Smooth muscle cell of the brain vasculature (primary cell): ENCODE measurements at regions not wholly inside any gene's neighbourhood (a gene's known extent, or its start where the extent isn't known, plus 50 kb on each side); places are given as distances from the start of the nearest gene placed in this dataset.

Experiments used
- DNase-seq: peaks from one replicate; pipeline ENCODE4 v3.0.0-alpha.2; 2012; ENCODE audit warnings: low read depth, low spot score

GRCh38 chr22:27273853-27274252 lies 527.7 kb downstream of the MN1 start:
- DNase-seq: no peak

DNA sequence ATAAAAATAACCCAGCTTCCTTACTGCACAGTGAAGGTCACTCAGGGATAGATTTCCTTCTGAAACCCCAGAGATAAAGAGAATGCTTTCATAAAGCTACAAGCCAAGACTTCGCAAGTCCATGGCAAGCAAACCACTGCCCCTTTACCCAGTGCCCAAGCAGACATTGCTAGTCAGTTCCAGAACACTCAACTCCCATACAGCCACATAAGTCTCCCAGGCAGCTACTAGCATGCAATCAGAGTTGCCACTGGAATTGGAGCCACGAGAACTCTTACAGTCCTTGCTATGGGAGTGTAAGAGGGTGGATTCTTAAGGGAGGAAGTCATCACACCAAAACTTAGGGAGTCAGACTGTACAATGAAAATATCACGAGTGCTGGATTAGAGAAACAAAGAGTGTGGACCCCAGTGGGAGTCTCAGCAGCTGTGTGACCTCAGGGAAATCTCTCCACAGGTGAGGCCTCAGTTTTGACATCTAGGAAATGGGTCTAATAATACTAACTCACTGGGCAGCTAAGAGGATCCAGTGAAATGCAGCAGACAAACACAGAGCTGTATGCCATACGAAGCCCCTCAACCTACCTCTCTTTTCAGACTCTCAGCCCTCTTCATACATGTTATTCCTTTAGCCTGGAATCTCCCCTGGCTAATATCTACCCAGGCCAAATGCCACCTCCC lies 526.6 kb downstream of the MN1 start:
- no peak for DNase-seq

- no peak for DNase-seq
These were observed 522.6 kb downstream of the MN1 start for GRCh38 chr22:27278946-27279345.

DNA sequence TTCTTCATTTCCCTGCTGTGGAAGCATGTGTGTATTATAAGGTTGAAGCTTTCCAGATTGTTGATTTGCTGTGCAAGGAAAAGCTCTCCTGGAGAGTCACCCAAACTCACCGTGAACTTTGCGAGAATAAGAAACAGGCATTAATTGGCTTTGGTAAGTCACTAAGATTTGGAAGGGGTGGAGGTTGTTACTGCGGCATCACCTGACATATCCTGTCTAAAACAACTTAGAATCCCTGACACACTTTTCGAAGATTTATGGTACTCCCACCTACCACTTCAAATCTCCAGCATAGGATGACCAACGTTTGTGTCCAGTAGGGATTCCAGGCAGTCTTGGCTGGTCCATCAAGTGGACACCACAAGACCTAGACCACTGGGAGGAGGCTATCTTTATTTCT lies 518.3 kb downstream of the MN1 start:
- no peak for DNase-seq

GRCh38 chr22:27283714-27284113 lies 517.8 kb downstream of the MN1 start:
- DNase-seq: no peak

DNA sequence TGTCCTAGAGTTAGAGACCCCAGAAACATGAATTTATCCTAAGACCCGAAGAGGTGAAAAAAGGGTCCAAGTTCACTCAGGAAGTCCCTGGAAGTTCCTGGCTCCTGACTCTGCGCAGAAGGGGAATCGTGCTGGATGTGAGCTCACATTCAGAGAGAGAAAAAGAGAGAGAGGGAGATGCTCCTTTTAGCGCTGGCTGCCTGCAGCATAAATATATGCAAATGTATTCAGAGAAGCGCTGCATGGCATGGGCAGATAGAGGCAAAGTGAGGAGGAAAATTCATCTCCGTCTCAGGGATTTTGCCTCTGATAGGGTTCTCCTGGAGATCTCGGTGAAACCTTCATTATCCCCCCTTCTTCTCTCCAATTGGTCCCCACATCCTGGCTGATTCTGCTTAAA lies 517.2 kb downstream of the MN1 start:
- no peak for DNase-seq

DNA sequence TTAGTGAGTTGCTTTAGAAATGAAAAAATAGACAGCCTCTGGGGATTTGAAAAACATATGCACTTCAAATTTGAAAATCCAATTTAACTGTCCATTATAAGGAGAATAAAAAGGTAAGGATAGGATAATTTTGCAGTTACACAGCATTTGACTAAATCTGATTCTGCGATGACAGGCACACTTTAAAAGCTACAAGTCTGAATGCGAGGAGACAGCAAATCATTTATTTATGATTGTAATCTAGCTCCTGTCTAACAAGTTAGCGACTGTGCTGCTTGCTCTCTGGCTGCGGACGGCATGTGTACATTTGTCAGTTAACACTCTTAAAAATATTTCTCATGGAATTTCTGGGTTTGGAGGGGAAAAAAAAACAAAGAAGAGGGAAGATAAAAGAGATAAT lies 514.8 kb downstream of the MN1 start:
- DNase-seq: no peak

DNA sequence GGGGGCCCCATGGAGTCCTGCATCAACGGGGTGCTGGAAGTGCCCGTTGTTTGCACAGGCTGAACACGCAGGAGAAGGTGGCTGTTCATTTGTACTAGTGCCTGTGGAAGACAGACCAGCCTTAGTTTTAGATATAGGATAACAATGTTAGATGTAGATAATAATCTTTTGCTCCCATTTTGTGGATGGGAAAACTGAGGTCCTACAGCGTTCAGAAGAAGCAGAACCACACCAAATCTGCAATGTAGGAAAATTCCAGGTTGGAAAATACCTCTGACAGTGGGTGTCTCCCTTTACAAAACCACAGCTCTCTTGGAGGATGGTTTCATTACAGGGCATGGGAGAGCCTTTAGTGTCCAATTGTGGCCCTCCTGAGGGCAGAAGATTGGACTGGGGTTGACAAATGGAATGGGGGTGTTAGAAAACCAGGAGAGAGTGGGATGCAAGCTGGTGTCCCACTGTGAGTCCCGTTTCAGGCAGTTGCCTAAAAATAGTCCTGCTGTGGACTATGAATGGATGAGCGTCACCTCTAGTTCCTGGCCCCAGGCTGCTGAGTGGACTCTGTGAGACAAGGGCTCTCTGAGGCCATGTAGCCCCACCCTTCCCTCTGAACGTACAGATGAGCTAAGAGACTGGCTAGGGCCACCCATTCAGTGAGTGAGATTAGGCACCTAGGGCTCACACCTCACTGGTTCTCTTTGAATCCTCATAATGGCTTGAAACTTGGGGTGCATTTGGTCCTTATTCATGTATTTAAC lies 508.8 kb downstream of the MN1 start:
- DNase-seq: no peak

- DNase-seq: no peak
These were observed 507.7 kb downstream of the MN1 start for GRCh38 chr22:27293721-27294445.

DNA sequence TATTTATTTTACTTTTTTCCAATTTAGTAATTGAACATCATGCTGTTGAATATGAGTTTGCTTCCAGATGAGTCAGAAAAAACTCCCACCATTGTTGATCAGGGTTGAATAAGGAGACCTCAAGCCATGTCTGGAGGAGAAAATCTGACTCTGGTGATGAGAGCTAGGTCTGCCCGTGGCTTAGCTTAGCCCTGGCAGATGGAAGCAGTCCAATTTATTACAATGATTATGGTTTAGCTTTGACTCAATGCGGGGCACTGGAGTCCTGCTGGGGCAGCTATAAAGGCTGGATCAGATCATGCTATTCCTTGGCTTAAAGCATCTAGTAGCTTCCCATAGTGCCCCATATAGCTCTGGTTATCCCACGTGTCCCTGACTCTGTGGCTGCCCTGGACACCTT lies 506.5 kb downstream of the MN1 start:
- DNase-seq: no peak

DNA sequence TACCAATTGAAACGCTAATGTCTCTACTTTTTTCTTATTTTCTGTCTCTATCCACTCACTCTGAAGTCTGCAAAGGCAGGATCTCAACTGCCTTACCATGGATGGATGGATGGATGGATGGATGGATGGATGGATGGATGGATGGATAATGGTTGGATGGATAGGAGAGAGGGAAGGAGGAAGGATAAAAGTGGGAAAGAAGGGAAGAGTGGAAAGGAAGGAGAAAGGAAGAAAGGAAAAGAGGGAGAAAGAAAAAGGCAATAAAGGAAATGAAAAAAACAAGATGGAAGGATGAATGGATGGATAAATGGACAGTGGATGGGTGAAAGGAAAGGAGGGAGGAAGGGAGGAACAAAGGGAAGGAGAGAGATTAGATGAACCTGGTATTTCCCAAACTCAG lies 506.0 kb downstream of the MN1 start:
- DNase-seq: no peak

DNA sequence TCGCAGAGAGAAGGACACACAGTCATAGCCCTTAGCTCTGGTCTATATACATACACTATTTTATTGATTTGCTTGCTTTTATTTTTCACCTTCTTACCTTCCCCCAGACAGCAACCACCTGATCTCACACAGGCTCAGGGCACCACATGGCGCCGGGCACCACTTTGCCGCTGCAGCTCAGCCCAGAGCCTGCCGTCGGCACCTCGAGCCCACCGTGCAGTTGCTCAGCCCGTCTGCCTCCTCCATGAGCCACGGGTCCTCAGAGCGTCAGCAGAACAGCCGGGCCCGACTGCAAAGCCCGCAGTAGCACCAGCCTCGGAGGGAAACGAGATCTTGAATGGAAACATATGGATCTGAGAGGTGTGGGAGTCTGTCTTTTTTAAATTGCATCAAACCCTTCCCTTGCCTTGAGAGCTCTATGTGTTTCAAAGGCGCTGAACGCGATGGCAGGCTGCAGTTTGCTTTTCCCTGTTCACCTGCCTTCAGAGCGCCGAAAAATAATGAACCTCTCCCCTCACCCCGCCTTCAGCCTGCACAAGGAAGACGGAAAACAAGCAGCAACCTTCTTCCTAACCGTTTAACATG lies 505.4 kb downstream of the MN1 start:
- no peak for DNase-seq

DNA sequence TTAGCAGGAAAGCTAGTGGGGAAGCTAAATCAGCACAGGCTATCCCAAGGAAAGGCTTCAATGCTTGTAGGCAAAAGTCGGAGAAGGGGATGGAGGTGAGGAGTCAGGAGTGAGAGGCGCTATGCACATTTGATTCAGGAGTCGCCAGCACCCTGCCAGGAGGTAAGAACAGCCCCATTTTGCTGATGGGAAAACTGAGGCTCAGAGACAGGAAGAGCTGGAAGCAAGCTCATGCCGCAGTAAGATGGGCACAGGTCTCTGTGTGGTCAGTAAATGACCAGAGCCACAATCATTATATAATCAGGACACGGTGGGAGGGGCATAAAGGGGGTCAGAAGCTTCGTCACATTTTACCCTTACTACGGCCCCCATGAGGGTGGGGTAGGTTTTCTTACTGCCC lies 504.4 kb downstream of the MN1 start:
- DNase-seq: no peak

DNA sequence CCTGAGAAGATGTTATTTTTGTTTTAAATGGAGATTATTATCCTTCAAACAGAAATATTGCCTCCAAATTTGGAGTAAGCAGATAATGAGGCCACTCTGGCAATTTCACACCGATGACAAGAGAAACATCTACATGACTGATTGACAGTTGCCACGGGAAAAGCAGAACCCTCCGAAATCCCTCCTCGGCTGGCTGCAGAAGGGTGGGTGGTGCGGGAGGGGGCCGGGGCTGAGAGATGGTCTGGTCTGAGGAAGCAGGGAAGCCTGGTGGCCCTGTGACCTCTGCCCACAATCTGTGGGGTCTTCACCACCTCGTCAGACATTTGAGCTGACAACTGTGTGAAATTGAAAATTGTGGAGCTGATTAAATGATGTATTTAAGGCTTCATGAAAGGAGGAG lies 503.2 kb downstream of the MN1 start:
- no peak for DNase-seq

- DNase-seq: no peak
These were observed 502.8 kb downstream of the MN1 start for GRCh38 chr22:27298742-27299141.

GRCh38 chr22:27299181-27300085 lies 502.1 kb downstream of the MN1 start:
- no peak for DNase-seq

DNA sequence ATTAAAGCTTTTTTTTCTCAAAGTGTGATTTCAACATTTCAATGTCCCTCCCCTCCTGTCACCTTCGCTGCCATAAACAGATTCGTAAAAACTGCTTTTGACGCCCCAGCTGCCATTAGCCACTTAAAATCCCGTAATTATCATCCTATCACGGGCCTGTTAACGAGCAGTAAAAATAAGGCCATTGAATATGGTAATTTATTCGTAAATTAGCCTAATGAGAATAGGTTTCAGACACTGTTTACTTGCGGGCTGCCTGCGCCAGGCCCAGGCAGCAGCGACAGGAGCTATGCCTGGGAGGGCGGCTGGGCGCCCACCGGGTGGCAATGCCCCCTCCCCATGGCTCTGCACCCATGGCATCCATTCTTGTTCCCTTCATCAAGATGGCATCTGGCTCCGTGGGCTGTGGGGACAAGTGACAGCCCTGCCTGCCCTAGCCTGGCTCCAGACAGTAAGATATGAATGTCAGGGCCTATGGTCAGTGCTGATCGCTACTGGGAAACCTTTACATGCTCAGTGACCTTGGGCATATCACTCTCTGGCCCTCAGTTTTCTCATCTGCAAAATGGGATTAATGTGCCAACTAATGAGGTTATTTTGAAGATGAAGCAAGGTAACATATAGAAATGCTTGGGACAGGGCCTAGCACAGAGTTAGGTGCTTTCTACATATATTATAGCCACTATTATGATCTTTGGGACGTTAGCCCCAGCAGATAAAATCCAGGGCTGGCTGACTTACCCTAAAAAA lies 500.8 kb downstream of the MN1 start:
- DNase-seq: no peak

DNA sequence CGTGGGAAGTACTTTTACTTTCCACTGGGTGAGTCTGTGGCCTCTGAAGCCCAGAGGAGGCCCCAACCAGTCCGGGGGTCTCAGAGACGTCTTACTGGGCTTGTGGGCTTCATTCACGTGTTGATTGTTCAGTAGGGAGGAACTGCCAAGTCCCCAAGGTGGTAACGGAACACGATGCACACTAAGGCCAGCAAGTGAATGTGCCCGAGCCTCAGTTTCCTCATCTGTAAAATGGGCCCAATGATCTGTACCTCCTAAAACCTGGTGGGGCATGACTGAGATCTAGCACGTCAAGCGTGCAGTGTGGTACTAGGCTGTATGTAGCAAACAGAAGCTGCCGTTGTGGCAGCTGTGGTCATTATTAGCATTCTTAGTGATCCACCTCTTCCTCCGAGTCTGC lies 499.1 kb downstream of the MN1 start:
- no peak for DNase-seq

DNA sequence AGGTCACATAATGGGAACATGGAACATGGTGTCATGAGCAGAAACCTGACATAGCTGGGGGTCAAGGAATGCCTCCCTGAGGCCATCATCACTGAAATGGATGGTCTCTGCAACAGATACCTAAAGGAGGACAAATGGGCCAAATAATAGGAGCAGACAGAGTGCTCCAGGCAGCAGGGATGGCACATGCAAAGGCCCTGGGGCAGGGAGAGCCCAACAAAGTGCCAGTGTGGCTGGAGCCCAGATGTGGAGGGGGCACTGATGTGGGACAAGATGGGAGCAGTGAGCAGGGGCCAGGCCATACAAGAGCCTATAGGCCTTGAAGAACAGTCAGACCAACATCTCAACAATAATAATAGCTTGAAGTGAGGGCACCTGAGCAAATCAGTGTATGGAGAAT lies 497.8 kb downstream of the MN1 start:
- DNase-seq: no peak

- DNase-seq: no peak
These were observed 494.8 kb downstream of the MN1 start for GRCh38 chr22:27306771-27307170.
